ENCODE measurements at regions not wholly inside any gene's neighbourhood (a gene's known extent, or its start where the extent isn't known, plus 50 kb on each side); places are given as distances from the start of the nearest gene placed in this dataset.

DNA sequence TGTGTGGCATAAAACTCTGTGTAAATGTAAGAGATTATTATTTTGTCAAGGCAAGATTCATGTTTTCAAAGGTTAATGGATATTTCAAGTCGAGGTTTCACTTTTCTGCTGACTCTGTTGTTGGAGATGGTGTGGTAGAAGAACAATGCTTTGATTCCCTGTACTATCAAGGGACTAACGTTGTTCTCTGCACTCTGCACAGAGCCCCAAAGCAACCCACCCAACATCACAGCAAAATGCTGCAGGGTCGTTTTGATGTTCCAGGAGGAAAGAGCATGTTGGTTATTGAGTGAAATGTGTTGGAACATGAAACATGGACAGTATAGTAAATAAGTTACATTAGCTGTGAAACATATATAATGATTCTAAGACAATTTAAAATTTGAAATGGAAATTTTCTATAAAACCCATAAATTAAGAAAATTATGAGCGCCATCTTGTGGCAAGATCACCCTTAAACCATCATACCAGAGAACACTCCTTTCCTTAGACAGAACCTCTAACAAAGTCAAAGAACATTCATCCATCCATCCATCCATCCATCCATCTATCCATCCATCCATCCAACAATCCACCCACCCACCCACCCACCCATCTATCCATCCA is 164.4 kb upstream of the ZBED5 start:
- no peak overlapping the region for H3K4me3 ChIP-seq (ENCODE audit: low read depth, low read length)
- TF ChIP-seq, protein P1, sequence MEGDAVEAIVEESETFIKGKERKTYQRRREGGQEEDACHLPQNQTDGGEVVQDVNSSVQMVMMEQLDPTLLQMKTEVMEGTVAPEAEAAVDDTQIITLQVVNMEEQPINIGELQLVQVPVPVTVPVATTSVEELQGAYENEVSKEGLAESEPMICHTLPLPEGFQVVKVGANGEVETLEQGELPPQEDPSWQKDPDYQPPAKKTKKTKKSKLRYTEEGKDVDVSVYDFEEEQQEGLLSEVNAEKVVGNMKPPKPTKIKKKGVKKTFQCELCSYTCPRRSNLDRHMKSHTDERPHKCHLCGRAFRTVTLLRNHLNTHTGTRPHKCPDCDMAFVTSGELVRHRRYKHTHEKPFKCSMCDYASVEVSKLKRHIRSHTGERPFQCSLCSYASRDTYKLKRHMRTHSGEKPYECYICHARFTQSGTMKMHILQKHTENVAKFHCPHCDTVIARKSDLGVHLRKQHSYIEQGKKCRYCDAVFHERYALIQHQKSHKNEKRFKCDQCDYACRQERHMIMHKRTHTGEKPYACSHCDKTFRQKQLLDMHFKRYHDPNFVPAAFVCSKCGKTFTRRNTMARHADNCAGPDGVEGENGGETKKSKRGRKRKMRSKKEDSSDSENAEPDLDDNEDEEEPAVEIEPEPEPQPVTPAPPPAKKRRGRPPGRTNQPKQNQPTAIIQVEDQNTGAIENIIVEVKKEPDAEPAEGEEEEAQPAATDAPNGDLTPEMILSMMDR (IDR thresholded peaks at IDR 0.05; ENCODE audit: low read depth, low read length, missing control alignments) = peak; percentile 32
- no peak for DNase-seq (ENCODE audit: low read depth)

DNA sequence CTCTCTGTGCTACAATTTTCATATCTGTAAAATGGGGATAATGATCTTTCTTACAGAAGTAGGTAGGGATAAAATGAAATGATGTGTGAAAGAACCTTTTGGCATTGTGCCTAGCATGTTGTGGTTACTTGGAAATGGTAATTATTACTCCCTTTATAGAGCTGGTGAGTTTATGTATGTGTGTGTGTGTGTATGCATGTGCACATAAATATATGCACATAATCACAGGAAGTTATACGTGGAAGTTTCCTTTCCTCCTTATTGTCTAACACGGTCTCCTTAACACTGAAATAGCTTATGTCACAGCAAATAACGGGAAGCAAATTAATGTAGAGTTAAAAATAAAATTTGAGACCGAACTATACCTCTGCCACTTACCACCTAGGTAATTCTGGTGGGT is 163.7 kb upstream of the ZBED5 start:
- no peak overlapping the region for H3K4me3 ChIP-seq (ENCODE audit: low read depth, low read length)
- DNase-seq (ENCODE audit: low read depth) = no peak
- TF ChIP-seq, protein P1 (IDR thresholded peaks at IDR 0.05; ENCODE audit: low read depth, low read length, missing control alignments) = no peak

DNA sequence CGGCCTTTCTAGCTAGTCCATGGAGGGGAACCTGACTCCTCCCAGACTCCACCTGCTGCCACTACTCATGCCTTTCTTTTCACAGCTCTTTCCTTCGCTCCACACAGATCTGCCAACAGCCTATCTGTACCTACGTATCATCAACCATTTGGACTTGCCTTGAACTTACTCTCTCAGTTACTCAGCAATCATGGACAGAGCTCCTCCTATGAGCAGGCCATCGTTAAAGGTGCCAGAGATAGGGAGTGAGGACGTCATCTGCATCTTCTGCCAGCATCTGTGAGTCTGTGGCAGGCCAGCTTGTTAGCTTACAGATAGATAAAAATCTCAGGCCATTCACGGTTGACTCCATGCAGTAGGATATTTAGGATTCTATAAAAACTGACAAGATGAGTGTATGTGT is 162.9 kb upstream of the ZBED5 start:
- no peak overlapping the region for H3K4me3 ChIP-seq (ENCODE audit: low read depth, low read length)
- DNase-seq (ENCODE audit: low read depth) = no peak
- TF ChIP-seq, protein P1 (IDR thresholded peaks at IDR 0.05; ENCODE audit: low read depth, low read length, missing control alignments) = no peak

DNA sequence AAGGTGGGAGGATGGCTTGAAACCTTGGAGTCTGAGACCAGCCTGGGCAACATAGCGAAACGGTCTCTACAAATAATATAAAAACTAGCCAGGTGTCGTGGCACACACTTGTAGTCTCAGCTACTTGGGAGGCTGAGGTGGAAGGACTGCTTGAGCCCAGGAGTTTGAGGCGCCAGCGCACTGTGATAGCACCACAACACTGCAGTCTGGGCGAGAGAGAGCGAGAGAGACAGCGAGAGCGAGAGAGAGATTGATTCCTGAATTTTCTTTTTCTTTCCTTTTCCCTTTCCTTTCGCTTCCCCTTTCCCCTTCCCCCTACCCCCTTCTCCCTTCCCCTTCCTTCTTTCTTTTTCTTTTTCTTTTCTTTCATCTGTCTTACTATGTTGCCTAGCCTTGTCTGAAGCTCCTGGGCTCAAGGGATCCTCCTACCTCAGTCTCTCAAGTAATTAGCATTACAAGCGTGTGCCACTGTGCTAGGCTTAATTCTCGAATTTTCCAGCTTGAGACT is 162.4 kb upstream of the ZBED5 start:
- no peak overlapping the region for H3K4me3 ChIP-seq (ENCODE audit: low read depth, low read length)
- TF ChIP-seq, protein P1 (IDR thresholded peaks at IDR 0.05; ENCODE audit: low read depth, low read length, missing control alignments) = no peak
- no peak for DNase-seq (ENCODE audit: low read depth)

DNA sequence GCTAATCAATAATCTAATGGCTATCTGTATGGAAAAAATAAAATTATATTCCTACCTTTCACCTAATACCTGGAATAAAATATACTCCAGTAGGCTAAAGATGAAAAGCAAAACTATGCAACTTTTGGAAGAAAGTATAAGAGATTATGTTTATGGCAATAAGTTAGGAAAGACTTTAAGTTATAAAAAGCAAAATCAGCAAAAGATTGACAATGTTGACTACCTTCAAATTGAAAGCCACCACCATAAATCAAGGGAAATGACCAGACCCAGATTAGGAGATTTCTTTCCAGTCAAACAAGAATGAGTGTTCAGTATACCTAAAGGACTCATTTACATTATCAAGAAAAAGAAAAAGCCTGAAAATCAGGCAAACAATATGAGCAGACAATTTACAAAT is 159.1 kb upstream of the ZBED5 start:
- TF ChIP-seq, protein P1 (IDR thresholded peaks at IDR 0.05; ENCODE audit: low read depth, low read length, missing control alignments) = no peak
- no peak overlapping the region for H3K4me3 ChIP-seq (ENCODE audit: low read depth, low read length)
- DNase-seq (ENCODE audit: low read depth) = no peak

DNA sequence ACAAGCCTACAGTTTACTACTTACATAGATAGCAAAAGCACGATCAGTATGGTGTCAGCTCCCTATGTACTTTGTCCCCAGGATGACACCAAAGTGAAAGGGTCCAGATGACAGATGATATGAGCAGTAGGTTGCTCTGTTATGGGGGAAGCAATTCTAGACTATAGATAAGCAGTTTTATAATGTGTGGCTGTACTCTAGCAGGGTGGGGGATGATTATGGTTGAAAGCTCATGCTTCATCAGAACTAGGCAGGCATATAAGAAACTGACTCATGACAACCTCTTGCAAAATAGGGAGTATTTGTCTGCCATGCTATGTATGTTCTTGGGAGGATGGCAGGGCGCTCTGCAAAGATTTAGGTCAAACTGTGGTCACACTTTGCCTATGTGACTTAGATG is 158.2 kb upstream of the ZBED5 start:
- DNase-seq (ENCODE audit: low read depth) = no peak
- no peak overlapping the region for H3K4me3 ChIP-seq (ENCODE audit: low read depth, low read length)
- TF ChIP-seq, protein P1 (IDR thresholded peaks at IDR 0.05; ENCODE audit: low read depth, low read length, missing control alignments) = no peak

DNA sequence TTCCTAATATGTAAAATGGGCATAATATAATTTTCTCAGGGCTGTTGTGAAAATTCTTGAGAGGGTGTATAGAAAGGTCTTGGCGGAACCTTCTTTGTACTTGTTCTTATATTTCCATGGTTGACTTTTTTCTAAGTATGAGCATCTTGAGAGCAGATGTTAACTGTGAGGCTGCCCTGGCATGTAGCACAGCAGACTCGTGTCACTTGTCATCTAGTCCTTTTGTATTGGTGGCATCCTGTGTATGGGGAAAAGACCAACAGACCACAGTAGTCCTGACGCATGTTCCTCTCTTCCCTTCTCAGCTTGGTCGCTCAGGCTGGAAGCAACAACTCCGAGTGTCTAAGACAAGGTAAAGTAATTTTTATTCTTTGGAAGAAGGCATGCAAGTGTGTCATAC is 153.8 kb upstream of the ZBED5 start:
- TF ChIP-seq, protein P1 (IDR thresholded peaks at IDR 0.05; ENCODE audit: low read depth, low read length, missing control alignments) = no peak

More for the DNA sequence above, 153.8 kb upstream of the ZBED5 start:
- H3K4me3 ChIP-seq (ENCODE audit: low read depth, low read length) = no peak overlapping the region
- DNase-seq (ENCODE audit: low read depth) = no peak

All from GM12864 (cell line).